Medulla oblongata (tissue), 1 donor: ENCODE measurements at regions not wholly inside any gene's neighbourhood (a gene's known extent, or its start where the extent isn't known, plus 50 kb on each side); places are given as distances from the start of the nearest gene placed in this dataset.
"Not testable (repeated sequence)": the region's sequence is repeated elsewhere in the genome, so short reads cannot be mapped to it uniquely, and the experiment has no call there.

ENCODE experiments used
- DNase-seq: peaks from one replicate; pipeline ENCODE4 v3.0.0-alpha.2; 2015; ENCODE audit errors: extremely low spot score

DNA sequence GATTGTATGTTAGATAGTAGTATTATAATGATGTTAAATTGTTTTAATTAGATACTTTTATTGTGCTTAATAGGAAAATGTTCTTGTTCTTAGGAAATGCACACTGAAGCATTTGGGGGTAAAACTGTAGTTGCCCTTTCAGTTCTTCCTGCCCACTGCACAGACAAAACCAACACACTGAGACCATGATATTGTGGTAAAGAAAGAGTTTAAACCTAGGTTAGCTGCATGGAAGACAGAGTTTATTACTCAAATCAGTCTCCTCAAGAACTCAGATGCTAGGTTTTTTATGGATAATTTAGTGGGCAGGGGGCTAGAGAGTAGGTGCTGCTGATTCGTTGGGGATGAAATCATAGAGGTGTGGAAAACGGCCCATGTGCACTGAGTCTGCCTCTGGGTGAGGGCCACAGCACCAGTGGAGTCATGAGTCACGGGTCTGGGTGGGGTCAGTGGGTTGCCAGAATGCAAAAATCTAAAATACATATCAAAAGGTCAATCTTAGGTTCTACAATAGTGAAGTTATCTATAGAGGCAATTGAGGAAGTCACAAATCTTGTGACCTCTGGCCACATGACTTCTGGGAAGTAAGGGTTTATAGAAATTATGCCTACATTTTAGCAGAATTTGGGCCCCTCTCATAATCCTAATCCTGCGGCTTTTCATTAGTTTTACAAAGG, 124.8 kb upstream of the FOXN2 start:
- DNase-seq = no peak

DNA sequence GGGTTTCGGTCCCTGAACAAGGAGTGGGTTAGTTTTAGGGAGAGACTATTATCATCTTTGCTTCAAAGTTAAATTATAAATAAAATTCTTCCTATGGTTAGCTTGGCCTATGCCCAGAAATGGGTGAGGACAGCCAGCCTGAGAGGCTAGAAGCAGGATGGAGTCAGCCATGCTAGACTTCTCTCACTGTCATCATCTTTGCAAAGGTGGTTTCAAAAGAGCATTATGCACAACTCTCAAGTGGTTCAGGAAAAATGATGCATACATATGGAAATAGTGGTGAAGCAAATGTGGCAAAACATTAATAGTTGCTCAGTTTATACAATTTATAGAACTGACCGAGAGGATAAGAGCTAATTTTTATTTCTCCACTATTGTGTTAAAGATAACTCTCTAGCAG, 124.3 kb upstream of the FOXN2 start:
- no peak for DNase-seq

DNA sequence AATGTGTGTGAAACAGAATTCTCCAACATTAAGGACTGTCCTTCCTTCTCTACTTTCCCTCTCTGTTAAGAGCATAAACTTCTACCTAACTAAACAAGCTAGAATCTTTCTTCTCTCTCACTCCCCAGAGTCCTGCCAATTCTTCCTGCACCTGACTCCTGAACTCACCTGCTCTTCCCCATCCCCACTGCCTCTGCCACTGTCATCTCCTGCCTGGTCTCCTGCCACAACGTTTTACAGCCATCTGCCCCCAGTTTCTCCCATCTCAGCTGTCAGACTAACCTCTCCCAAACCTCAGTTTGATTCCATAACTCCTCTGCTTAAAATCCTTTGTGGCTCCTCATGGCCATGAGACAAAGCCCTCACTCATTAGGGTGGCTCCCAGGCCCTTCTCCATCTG, 119.8 kb upstream of the FOXN2 start:
- no peak for DNase-seq

DNA sequence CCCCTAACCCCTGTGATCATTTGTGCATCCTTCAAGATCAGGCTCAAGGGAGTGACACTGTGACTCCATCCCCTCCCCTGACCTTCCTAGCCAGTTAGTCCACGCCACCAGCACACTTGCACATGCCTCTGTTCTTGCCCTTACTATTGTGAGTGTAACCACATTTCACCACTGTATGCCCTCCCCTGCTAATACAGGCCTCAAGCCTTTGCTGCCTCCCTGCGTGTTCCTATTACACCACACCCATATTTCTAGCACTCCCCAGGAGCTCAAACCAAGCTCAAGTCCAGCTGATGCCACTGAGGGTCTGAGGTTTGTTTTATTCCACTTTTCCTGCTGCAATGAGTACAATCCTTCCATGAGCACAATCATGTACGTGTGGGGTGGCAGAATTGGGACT, 119.3 kb upstream of the FOXN2 start:
- DNase-seq = no peak

DNA sequence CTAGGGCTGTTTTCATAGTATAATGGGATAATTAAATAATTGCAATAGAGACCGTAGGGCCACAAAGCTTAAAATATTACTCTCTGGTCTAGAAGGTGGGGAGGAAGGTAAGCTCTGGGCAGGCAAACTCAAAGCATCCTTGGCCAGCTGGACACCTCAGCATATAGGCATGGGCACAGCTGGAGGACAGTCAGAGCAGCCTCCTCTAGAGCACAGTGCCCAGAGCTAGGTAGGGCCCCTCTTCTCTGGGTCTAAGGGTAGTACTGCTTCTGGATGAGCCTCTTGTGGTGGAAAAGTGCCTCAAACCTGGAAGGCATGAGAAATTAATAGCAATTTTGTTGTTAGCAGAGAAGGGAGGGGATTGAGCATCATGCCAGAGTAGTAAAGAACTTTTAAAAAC, 116.9 kb upstream of the FOXN2 start:
- DNase-seq = no peak

DNA sequence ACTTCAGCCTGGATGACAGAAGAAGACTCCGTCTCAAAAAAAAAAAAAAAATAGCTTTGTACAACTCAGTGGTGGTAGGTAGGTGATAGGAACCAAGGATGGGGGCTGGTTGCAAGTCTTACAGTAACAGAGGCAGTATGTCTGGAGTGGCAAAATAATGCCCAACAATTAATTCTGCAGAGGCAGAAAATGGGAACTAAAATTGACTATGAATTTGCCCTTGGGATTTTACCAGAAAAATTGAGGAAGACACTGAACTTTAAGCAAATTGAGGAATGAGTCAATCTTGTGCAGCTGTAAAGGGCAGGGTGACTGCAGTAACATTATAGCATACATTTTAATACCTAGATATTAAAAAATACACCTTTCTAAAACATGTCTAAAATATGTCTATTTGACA, 116.1 kb upstream of the FOXN2 start:
- no peak for DNase-seq

DNA sequence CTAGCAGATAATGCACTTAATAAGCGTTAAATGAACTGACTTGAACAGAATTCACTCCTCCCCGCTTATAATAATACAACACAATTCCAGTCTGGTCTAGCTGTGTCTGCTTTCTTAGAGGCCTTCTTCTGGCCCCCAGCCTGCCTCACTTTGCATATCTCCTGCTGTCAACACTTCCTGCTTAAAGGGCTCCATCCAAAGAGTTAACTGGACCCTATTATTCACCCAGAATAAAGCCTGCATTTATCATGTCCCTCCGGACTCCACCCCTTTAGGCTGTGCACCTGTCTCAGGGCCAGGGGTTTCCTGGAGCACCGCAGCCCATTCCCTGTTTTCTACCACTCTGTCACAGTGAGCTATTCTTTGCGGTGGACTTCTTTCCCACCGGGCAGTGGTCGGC, 115.4 kb upstream of the FOXN2 start:
- DNase-seq = no peak

DNA sequence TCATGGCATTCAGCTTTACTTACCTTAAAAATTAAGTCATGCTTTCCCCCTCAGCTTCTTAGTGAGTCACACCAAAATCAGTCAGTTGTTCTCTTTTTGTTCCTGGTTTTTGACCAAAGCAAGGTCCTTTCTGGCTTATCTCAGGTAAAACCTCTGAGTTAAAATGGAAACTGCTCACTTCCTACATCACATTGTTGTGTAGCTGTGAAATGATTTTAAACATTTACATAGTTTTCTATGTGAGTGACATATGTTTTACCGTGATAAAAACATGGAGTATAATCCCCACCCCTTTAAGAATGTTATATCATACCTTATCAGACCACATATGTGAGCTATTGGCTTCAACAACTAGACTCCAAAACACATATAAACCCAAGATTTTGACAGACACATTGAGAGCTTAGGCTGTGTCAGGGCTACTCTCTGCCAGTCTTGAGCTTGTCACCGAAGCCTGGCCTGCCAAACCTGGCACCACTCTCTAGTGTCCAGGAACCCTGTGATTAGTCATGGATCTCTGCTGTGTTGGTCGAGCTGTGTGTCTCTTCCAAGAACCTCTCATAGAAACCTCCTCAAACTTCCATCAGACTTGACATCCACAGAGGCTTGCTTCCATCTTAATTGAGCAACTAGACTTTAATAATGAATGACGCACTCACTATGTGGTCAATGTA, 113.7 kb upstream of the FOXN2 start:
- DNase-seq = no peak

DNA sequence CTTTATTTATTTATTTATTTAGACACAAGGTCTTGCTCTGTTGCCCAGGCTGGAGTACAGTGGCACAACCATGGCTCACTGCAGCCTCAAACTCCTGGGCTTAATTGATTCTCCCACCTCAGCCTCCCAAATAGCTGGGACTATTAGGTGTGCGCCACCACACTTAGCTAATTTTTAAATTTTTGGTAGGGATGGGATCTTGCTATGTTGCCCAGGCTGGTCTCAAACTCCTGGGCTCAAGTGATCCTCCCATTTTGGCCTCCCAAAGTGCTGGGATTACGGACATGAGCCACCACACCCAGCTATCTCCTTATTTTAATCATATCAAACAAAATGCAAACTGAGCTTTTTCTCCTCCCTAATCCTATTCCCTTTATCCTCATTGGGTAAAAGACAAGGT, 113.0 kb upstream of the FOXN2 start:
- DNase-seq = not testable (repeated sequence)

DNA sequence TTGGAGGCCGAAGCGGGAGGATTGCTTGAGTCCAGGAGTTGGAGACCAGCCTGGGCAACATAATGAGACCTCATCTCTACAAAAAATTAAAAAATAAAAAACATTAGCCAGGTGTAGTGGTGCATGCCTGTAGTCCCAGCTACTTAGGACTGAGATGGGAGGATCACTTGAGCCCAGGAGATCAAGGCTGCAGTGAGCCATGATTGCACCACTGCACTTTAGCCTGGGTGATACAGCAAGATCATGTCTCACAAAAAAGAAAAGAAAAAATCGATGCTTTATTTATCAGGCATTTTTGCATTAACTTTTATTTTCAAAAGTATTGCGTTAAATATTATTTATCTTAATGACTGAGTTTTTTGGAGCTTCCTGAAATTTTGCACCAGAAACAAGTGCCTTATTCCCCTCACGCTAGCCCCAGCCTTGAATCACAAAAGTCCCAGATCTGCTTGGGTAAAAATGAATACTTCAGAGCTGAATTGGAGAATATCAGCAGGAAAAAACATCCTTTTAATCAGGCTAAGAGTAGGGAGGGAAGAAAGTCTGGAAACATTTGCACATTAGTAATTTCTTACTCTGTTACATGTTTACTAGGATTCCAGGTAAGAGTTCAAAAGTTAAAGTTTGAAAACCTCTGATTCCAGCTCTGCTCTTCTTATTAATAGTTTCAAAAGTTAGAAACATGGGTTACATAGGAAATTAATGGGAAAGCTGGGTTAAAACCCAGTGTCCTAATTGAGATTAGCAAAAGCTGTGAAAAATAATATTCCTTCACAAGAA, 111.4 kb upstream of the FOXN2 start:
- DNase-seq = no peak

DNA sequence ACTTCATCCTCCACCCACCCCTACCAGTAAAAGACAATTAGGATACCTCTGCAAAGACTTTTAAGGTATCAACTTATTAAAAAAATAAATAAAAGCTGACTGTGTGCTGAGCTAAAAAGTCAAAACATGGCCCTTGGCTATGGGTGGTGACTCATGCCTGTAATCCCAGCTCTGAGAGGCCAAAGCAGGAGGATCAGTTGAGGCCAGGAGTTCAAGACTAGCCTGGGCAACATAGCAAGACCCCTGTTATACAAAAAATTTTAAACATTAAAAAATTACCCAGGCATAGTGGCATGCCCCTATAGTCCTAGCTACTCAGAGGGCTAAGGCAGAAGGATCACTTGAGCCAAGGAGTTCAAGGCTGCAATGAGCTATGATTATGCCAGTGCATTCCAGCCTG, 110.8 kb upstream of the FOXN2 start:
- DNase-seq = no peak

DNA sequence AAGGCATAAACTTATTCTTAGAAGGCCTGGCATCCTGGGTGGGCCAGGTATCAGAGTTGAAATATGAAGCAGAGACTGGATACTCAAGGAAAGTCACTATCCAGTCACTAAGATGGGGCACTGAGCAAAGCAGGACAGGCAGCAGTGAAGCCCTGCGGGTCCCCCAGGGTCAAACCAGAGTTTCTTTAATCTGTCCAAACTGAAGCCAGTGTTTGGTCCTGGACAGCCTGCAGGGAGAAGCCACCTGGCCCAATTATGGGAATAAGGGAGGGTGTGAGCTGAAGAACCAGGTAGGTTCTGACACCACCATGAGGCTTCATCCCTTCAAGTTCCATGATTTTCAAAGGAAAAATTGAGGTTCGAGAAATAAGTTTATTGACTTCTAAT, 109.7 kb upstream of the FOXN2 start:
- DNase-seq = no peak

DNA sequence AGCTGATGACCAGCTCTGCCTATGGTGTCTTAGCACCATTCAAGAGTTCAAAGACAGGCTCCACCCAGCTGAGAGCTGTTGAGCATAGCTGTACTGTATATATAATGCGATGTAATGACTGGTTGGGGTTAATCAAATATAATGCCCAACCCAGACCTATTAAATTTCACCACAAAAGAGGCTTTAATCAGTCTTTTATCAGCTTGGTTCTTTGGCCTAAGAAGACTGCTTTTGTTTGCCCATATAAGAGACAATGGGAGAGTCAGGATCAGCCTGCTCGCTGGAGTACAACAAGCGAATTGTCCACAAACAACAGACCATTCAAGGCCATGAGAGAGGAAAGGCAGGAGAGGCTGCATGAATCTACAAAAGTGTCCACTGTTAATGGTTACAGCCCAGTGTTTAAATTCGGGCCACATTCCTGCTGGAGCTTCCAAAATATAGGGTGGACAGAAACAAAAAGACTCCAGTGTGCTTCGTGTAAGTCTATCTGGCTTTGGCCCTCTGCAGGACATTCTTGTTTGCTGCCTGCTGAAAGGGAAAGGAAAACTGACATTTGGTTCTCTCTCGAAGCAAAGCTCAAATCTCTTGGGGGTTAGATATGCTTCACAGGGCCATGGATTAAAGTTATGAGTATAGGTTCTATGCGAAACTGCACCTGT, 109.2 kb upstream of the FOXN2 start:
- peak; percentile 98 for DNase-seq

DNA sequence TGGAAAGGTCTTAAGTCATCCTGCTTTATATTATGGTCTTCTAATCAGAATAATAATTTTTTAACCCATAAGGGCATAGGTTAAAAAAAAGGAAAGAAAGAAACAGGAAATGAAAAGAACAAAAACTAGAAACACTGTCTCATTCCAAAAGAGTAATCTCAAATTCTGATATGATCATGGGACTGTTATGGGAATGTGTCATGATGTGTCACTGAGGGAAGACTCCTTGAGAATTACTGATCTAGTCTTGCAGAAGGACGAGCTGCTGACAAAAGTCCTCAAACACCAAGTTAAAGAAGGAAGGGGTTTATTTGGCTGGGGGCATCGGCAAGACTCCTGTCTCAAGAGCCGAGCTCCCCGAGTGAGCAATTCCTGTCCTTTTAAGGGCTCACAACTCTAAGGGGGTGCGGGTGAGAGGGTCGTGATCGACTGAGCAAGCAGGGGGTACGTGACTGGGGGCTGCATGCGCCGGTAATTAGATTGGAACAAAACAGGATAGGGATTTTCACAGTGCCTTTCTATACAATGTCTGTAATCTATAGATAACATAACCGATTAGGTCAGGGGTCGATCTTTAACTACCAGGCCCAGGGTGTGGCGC, 108.3 kb upstream of the FOXN2 start:
- DNase-seq = not testable (repeated sequence)

DNA sequence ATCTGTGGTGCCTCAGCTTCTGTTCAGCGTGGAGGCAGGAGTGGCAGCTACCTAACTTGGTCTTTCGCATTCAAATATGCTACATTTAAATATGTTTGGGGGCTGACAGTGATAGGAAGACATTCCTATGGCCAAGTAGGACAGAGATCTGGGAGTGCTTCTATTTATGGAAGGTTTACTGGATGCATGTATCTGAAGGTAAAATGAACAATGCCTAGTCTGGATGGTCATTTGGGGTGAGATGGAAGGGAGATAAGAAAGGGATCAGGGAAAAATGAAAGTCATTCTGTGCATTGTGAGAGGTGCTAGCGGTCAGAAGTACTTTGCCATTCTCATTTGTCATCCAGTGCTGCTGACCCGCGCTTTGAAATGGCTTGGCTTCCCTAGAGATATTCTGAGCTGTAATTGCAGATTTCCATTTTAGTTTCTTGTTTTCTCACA, 107.3 kb upstream of the FOXN2 start:
- DNase-seq = peak; percentile 24

DNA sequence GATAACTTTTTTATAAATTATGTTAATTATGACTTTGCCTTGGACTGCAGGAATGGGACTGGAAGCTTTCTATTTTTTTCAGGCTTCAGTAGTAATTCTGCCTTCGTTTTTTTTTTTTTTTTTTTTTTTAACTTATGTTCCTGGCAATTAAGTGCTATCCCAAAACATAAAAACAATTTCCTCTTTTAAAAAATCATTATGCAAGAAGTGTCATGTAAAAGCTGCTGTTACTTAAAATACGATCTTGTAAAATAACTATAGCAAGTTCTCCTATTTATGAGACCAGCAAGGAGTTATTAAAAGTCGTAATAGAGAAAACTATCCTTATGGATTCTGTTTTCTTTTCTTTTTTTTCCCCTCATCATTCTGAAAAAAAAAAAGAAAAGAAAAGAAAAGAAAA, 106.6 kb upstream of the FOXN2 start:
- no peak for DNase-seq

DNA sequence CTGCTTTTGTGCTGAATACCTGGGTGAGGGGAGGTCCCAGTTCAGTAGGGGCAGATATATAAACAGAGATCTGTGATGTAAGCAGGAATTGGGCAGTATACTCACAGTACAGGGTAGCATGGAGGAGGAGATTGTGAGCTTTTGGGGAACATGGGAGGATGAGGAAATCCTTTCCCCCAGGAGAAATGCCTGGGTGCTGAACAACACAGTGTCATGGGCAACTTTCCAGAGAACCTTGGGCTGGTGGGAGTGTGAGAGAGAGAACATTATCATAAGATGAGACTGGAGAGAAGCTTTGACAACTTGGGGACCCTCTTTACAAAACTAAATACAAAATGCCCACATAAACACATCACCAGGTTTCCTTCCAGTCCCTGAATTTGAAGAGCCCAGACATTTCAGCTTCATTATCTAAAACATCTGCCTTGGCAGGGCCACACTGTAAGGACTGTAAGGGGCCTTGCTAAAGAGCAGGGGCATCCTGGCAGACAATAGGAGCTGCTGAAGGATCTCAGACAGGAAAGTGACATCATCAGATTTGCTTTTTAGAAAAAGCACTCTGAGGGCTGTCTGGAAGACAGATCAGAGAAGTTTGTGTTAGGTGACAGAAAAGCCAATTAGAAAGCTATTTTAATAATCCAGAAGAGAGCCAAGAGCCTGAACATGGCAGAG, 105.1 kb upstream of the FOXN2 start:
- DNase-seq = no peak

DNA sequence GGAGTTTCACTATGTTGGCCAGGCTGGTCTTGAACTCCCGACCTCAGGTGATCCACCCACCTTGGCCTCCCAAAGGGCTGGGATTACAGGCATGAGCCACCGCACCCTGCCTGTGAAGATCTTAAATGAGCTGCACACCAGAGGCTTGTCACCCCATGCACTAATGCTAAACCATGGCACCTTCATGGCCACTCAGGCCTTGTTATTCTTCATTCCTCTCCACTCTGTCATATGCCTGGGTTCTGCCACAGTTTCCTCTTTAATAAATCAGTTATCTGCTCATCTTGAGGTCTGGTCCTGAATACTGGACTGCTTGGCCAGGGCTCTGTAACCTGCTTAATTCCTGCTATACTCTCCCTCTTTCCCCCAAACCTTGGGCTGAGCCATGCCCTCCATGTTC, 104.3 kb upstream of the FOXN2 start:
- DNase-seq = no peak

DNA sequence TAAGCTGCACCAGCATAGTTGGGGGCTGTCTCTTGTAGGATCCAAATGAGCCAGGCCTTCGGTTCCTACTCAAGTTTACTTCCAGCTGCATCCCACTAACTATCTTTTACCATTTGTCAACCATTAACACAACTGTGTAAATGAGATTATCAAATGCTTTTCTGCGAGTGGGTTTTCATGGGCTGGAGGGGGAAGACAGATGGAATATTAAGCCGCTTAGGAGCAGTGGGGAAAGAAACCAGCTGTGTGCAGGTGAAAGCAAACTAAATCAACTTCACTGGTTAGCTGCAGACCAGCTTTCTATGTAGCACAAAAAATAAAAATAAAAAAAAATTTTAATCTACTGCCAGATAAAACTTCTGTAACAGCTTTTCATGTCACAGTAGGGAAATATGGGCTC, 100.8 kb upstream of the FOXN2 start:
- no peak for DNase-seq

DNA sequence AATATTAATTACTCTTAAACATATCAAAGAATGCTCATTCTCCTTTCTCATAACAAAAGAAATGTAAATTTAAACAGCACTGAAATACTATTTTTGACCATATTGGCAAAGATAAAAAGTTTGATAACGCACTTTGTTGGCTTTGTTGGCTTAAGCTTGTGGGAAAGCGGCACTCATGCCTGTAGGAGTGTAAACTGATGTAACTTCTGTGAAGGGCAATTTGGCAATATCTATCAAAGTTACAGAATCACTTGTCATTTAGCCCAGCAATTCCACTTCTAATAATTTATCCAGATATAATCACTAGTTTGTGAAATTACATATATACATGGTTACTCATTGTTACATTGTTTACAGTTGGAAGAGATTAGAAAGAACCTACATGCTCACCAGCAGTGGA, 96.3 kb upstream of the FOXN2 start:
- no peak for DNase-seq

DNA sequence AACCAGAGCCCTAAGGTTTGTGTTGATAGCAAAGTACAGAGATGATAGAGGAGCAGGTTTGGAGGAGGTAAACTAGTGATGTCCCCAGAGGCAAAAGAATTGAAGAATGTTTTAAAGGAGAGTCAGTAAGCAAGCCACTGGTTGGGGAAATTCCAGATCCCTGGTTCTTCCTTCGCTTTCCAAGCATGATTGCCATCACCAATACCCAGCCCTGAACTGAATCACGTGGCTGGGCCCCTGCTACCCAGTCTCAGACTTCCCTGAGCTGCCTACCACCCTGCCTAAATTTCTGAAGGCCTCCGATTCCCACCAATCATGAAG, 95.3 kb upstream of the FOXN2 start:
- no peak for DNase-seq
